ENCODE measurements at regions not wholly inside any gene's neighbourhood (a gene's known extent, or its start where the extent isn't known, plus 50 kb on each side); places are given as distances from the start of the nearest gene placed in this dataset.

DNA sequence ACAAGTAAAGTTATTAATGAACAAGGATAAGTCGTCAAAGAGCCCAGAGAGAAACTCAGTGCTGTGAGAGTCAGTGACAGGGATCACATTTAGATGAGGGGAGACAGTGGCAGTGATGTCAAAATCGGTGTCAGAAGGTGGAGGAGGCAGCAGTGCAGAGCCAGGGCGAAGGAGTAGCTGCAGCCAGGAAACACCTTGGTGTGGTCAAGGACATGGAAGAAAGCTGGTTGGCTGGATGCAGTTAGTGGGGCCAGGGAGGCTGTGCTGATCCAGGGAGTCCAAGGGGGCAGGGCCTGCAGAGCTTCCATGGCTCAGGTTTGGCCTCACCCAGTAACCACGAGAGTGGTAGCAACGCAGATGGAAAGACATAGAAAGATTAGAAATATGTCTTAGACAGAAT, 50.7 kb upstream of the ADORA2B start:
- TF ChIP-seq, protein P1, sequence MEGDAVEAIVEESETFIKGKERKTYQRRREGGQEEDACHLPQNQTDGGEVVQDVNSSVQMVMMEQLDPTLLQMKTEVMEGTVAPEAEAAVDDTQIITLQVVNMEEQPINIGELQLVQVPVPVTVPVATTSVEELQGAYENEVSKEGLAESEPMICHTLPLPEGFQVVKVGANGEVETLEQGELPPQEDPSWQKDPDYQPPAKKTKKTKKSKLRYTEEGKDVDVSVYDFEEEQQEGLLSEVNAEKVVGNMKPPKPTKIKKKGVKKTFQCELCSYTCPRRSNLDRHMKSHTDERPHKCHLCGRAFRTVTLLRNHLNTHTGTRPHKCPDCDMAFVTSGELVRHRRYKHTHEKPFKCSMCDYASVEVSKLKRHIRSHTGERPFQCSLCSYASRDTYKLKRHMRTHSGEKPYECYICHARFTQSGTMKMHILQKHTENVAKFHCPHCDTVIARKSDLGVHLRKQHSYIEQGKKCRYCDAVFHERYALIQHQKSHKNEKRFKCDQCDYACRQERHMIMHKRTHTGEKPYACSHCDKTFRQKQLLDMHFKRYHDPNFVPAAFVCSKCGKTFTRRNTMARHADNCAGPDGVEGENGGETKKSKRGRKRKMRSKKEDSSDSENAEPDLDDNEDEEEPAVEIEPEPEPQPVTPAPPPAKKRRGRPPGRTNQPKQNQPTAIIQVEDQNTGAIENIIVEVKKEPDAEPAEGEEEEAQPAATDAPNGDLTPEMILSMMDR (IDR thresholded peaks at IDR 0.05), result no peak
- no peak for TF ChIP-seq POLR2A (IDR thresholded peaks at IDR 0.05)
- no peak for TF ChIP-seq POLR2AphosphoS5 (IDR thresholded peaks at IDR 0.05; ENCODE audit: insufficient read depth in 1 of 2, low read depth in 1 of 2)

Data from vagina (tissue), 2 donors.